HEK293 (cell line): ENCODE measurements at regions not wholly inside any gene's neighbourhood (a gene's known extent, or its start where the extent isn't known, plus 50 kb on each side); places are given as distances from the start of the nearest gene placed in this dataset.

Source experiments
- CTCF ChIA-PET: fragments of 350-600 bp; formaldehyde crosslinking; extraction: SDS; loops from one replicate; lab custom pipeline; 2021; ENCODE audit warnings: antibody characterized with exemption; lab: Yijun Ruan, JAX
- POLR2A ChIA-PET: fragments of 300-600 bp; formaldehyde crosslinking; extraction: SDS; loops from one replicate; lab custom pipeline; 2020; ENCODE audit warnings: antibody characterized with exemption, inconsistent platforms; lab: Yijun Ruan, JAX
- H3K27ac ChIP-seq: fragments of 200-500 bp; sonication (Bioruptor generic); 2 replicates; pipeline ENCODE4 v1.5.1; 2014; ENCODE audit warnings: low read depth, low read length, control low read depth, inconsistent platforms; ENCODE audit errors: extremely low read depth
- H3K36me3 ChIP-seq, 2 experiments: fragments of 200-500 bp in 1 of 2; sonication (Bioruptor generic) in 1 of 2; 1 replicate in 1 of 2; 2 replicates in 1 of 2; pipeline ENCODE4 v1.5.1; 2014 to 2017; ENCODE audit warnings: inconsistent platforms in 2 of 2, low read length in 2 of 2; ENCODE audit not compliant: control insufficient read depth in 2 of 2, insufficient read depth in 1 of 2
- H3K4me1 ChIP-seq: fragments of 200-500 bp; sonication (Bioruptor generic); 2 replicates; pipeline ENCODE4 v1.5.1; 2014; ENCODE audit warnings: mild to moderate bottlenecking, low read length, inconsistent platforms; ENCODE audit not compliant: control insufficient read depth, insufficient read depth
- H3K4me3 ChIP-seq: 2 replicates; pipeline ENCODE4 v1.5.1; 2011; ENCODE audit warnings: low read depth, mild to moderate bottlenecking, control low read depth, low read length, moderate library complexity
- H3K9me3 ChIP-seq: fragments of 200-500 bp; sonication (Bioruptor generic); 2 replicates; pipeline ENCODE4 v1.5.1; 2014; ENCODE audit warnings: low read depth, low read length, inconsistent platforms; ENCODE audit not compliant: control insufficient read depth, insufficient read depth
- GLIS1 ChIP-seq: fragments of 450-650 bp; formaldehyde crosslinking; IDR thresholded peaks from 2 replicates; pipeline ENCODE4 v1.5.1; 2016; ENCODE audit warnings: missing biosample characterization, missing genetic modification characterization
- HOXD13 ChIP-seq: sonication (generic); formaldehyde crosslinking; IDR thresholded peaks from 2 replicates; pipeline ENCODE4 v1.8.0; 2022; ENCODE audit warnings: missing genetic modification reagents, borderline replicate concordance
- IKZF3 ChIP-seq: fragments of 450-650 bp; IDR thresholded peaks from 2 replicates; pipeline ENCODE4 v1.5.0; 2018; ENCODE audit warnings: missing biosample characterization, mild to moderate bottlenecking, missing genetic modification characterization, moderate library complexity
- INSM2 ChIP-seq: fragments of 450-650 bp; formaldehyde crosslinking; IDR thresholded peaks from 2 replicates; pipeline ENCODE4 v1.5.1; 2016; ENCODE audit warnings: missing biosample characterization, missing genetic modification characterization
- KLF16 ChIP-seq: fragments of 450-650 bp; formaldehyde crosslinking; IDR thresholded peaks from 2 replicates; pipeline ENCODE4 v1.5.1; 2017; ENCODE audit warnings: missing biosample characterization, missing genetic modification characterization
- PRDM6 ChIP-seq: fragments of 450-650 bp; formaldehyde crosslinking; IDR thresholded peaks from 2 replicates; pipeline ENCODE4 v1.5.1; 2017; ENCODE audit warnings: missing biosample characterization, missing genetic modification characterization
- REST ChIP-seq: fragments of 450-650 bp; formaldehyde crosslinking; IDR thresholded peaks from 2 replicates; pipeline ENCODE4 v1.5.1; 2016; ENCODE audit warnings: missing biosample characterization, missing genetic modification characterization
- SCRT2 ChIP-seq: fragments of 450-650 bp; formaldehyde crosslinking; IDR thresholded peaks from 2 replicates; pipeline ENCODE4 v1.5.1; 2016; ENCODE audit warnings: missing biosample characterization, missing genetic modification characterization
- ZBTB48 ChIP-seq: fragments of 450-650 bp; formaldehyde crosslinking; IDR thresholded peaks from 2 replicates; pipeline ENCODE4 v1.5.1; 2016; ENCODE audit warnings: missing biosample characterization, missing genetic modification characterization
- ZNF175 ChIP-seq: fragments of 450-650 bp; formaldehyde crosslinking; IDR thresholded peaks from 2 replicates; pipeline ENCODE4 v1.5.1; 2016; ENCODE audit warnings: missing biosample characterization, missing genetic modification characterization
- ZNF473 ChIP-seq: fragments of 450-650 bp; formaldehyde crosslinking; IDR thresholded peaks from 2 replicates; pipeline ENCODE4 v1.5.1; 2017; ENCODE audit warnings: missing biosample characterization, missing genetic modification characterization
- ZNF518A ChIP-seq: fragments of 450-650 bp; formaldehyde crosslinking; conservative IDR thresholded peaks from 2 replicates; pipeline ENCODE4 v1.5.1; 2016; ENCODE audit warnings: low read depth, missing biosample characterization, missing genetic modification characterization
- ZNF560 ChIP-seq: fragments of 450-650 bp; formaldehyde crosslinking; IDR thresholded peaks from 2 replicates; pipeline ENCODE4 v1.5.1; 2017; ENCODE audit warnings: missing biosample characterization, missing genetic modification characterization, borderline replicate concordance
- ZNF561 ChIP-seq: fragments of 450-650 bp; IDR thresholded peaks from 2 replicates; pipeline ENCODE4 v1.5.1; 2018; ENCODE audit warnings: missing biosample characterization, missing genetic modification characterization, borderline replicate concordance
- ZNF621 ChIP-seq: fragments of 450-650 bp; formaldehyde crosslinking; IDR thresholded peaks from 2 replicates; pipeline ENCODE4 v1.5.1; 2017; ENCODE audit warnings: missing biosample characterization, missing genetic modification characterization
- ZNF704 ChIP-seq: fragments of 450-650 bp; formaldehyde crosslinking; IDR thresholded peaks from 2 replicates; pipeline ENCODE4 v1.5.1; 2016; ENCODE audit warnings: missing biosample characterization, missing genetic modification characterization

- TF ChIP-seq ZNF704 (tag by site-specific recombination) (no peak), INSM2 (tag by site-specific recombination) (no peak), PRDM6 (no peak), ZNF175 (tag by site-specific recombination) (no peak)
- POLR2A ChIA-PET: interaction anchor here (0.6 kb wide), 2 partner anchors 41 to 62 kb away, joined by 3 to 6 read pairs; no protein-coding TSS in a partner anchor
- Histone ChIP-seq H3K4me1 (no peaks in the 10 kb centered on the region), H3K9me3 (no peaks in the 10 kb centered on the region), H3K4me3 (no peak overlapping the region), H3K27ac (no peak overlapping the region), H3K36me3 (no peaks in the 10 kb centered on the region)
- CTCF ChIA-PET: interaction anchor here (0.5 kb wide), 1 partner anchor 741 kb away, joined by 8 read pairs; no protein-coding TSS in a partner anchor
Observed at GRCh38 chr3:127482216-127483004, 108.1 kb downstream of the TPRA1 start.

- no peaks in the 10 kb centered on the region for H3K36me3 ChIP-seq
- no peak overlapping the region for H3K27ac ChIP-seq
- CTCF ChIA-PET: no interaction called here
- POLR2A ChIA-PET: no interaction called here
- no peaks in the 10 kb centered on the region for H3K4me1 ChIP-seq
- no peak overlapping the region for H3K4me3 ChIP-seq
- H3K9me3 ChIP-seq: no peaks in the 10 kb centered on the region
- TF ChIP-seq REST: no peak
- no peak for TF ChIP-seq ZNF473 (tag by site-specific recombination)
- TF ChIP-seq GLIS1 (tag by site-specific recombination): no peak
- no peak for TF ChIP-seq HOXD13
- TF ChIP-seq SCRT2 (tag by site-specific recombination): no peak
- TF ChIP-seq ZNF621 (tag by site-specific recombination): no peak
Observed at GRCh38 chr3:127480196-127480954, 110.2 kb downstream of the TPRA1 start.

- no peaks in the 10 kb centered on the region for H3K36me3 ChIP-seq
- CTCF ChIA-PET: no interaction called here
- POLR2A ChIA-PET: no interaction called here
- H3K4me1 ChIP-seq: no peaks in the 10 kb centered on the region
- H3K27ac ChIP-seq: no peak overlapping the region
- H3K4me3 ChIP-seq: no peak overlapping the region
- no peaks in the 10 kb centered on the region for H3K9me3 ChIP-seq
- TF ChIP-seq IKZF3 (tag by site-specific recombination) (no peak), ZNF561 (tag by site-specific recombination) (no peak), ZNF518A (tag by site-specific recombination) (no peak), ZBTB48 (tag by site-specific recombination) (no peak), ZNF560 (no peak), KLF16 (tag by site-specific recombination) (no peak)
Observed at GRCh38 chr3:127479449-127479848, 111.1 kb downstream of the TPRA1 start.
